DMS114 treated with DMSO at 0.1 percent for 48 hours (cell line): ENCODE measurements at regions not wholly inside any gene's neighbourhood (a gene's known extent, or its start where the extent isn't known, plus 50 kb on each side); places are given as distances from the start of the nearest gene placed in this dataset.

ENCODE experiments used
- DNase-seq: peaks from one replicate; lab custom pipeline; 2025; ENCODE audit not compliant: unreplicated experiment; lab: John Stamatoyannopoulos, UW

GRCh38 chr2:64768491-64769005 lies 114.8 kb upstream of the SERTAD2 start:
- no peak for DNase-seq

GRCh38 chr2:64769392-64770044 lies 115.8 kb upstream of the SERTAD2 start:
- no peak for DNase-seq

- DNase-seq = no peak
These were observed 116.5 kb upstream of the SERTAD2 start for GRCh38 chr2:64770137-64770780.

- DNase-seq = no peak
These were observed 117.1 kb upstream of the SERTAD2 start for GRCh38 chr2:64770781-64771334.

GRCh38 chr2:64771737-64772136 lies 118.0 kb upstream of the SERTAD2 start:
- DNase-seq = no peak

GRCh38 chr2:64773461-64774118 lies 119.9 kb upstream of the SERTAD2 start:
- no peak for DNase-seq

GRCh38 chr2:64777841-64778240 lies 124.1 kb upstream of the SERTAD2 start:
- DNase-seq = no peak

- DNase-seq = no peak
These were observed 125.5 kb upstream of the SERTAD2 start for GRCh38 chr2:64779117-64779690.

- DNase-seq = no peak
These were observed 126.3 kb upstream of the SERTAD2 start for GRCh38 chr2:64780041-64780440.

GRCh38 chr2:64781711-64782390 lies 128.1 kb upstream of the SERTAD2 start:
- DNase-seq = no peak

GRCh38 chr2:64784168-64785061 lies 130.7 kb upstream of the SERTAD2 start:
- no peak for DNase-seq

GRCh38 chr2:64785245-64785644 lies 131.5 kb upstream of the SERTAD2 start:
- DNase-seq = no peak

- DNase-seq = no peak
These were observed 132.8 kb upstream of the SERTAD2 start for GRCh38 chr2:64786343-64787018.

GRCh38 chr2:64787019-64787365 lies 133.3 kb upstream of the SERTAD2 start:
- no peak for DNase-seq

- DNase-seq = no peak
These were observed 134.0 kb upstream of the SERTAD2 start for GRCh38 chr2:64787698-64788097.

GRCh38 chr2:64789466-64790320 lies 136.0 kb upstream of the SERTAD2 start:
- no peak for DNase-seq

- no peak for DNase-seq
These were observed 138.6 kb upstream of the SERTAD2 start for GRCh38 chr2:64792300-64792699.

GRCh38 chr2:64792995-64793639 lies 139.4 kb upstream of the SERTAD2 start:
- DNase-seq = no peak
